ENCODE measurements at regions not wholly inside any gene's neighbourhood (a gene's known extent, or its start where the extent isn't known, plus 50 kb on each side); places are given as distances from the start of the nearest gene placed in this dataset.

GRCh38 chr13:90995614-90996013 lies 351.9 kb upstream of the MIR17HG start (continued):
- TF ChIP-seq ZNF512 (CRISPR knock-in tag; IDR thresholded peaks at IDR 0.05; ENCODE audit: borderline replicate concordance) = no peak
- no peak for TF ChIP-seq IRF1 (CRISPR knock-in tag; IDR thresholded peaks at IDR 0.05)
- no peak for TF ChIP-seq JAZF1 (CRISPR knock-in tag; IDR thresholded peaks at IDR 0.05)

- no peaks in the 10 kb centered on the region for H3K9me3 Mint-ChIP-seq
- ATAC-seq (no peak), DNase-seq (ENCODE audit: low spot score) (no peak)
- CTCF ChIA-PET = interaction anchor here (0.7 kb wide), 1 partner anchor 8 kb away, joined by 3 read pairs; no protein-coding TSS in a partner anchor
- no peaks in the 10 kb centered on the region for H3K4me1 Mint-ChIP-seq
- POLR2A ChIA-PET = no interaction called here
- H3K27ac Mint-ChIP-seq = no peak overlapping the region
- no peak overlapping the region for H3K4me3 Mint-ChIP-seq
- H3K27me3 Mint-ChIP-seq (ENCODE audit: low read depth) = no peaks in the 10 kb centered on the region
- TF ChIP-seq ATF1 (CRISPR knock-in tag; IDR thresholded peaks at IDR 0.05) (no peak), STAT6 (CRISPR knock-in tag; conservative IDR thresholded peaks at IDR 0.05; ENCODE audit: low read depth) (no peak), RORB (CRISPR knock-in tag; IDR thresholded peaks at IDR 0.05) (no peak), CDX4 (CRISPR knock-in tag; IDR thresholded peaks at IDR 0.05; ENCODE audit: borderline replicate concordance) (no peak), FOXJ3 (CRISPR knock-in tag; IDR thresholded peaks at IDR 0.05; ENCODE audit: borderline replicate concordance) (no peak), ARID4B (CRISPR knock-in tag; IDR thresholded peaks at IDR 0.05; ENCODE audit: borderline replicate concordance) (no peak), MYBL2 (CRISPR knock-in tag; IDR thresholded peaks at IDR 0.05) (no peak), FOXP1 (CRISPR knock-in tag; IDR thresholded peaks at IDR 0.05; ENCODE audit: borderline replicate concordance) (no peak), FOXP4 (CRISPR knock-in tag; IDR thresholded peaks at IDR 0.05) (no peak), GTF2I (CRISPR knock-in tag; conservative IDR thresholded peaks at IDR 0.05) (no peak), NR2C2 (CRISPR knock-in tag; IDR thresholded peaks at IDR 0.05) (no peak), AFF4 (CRISPR knock-in tag; IDR thresholded peaks at IDR 0.05; ENCODE audit: borderline replicate concordance) (no peak), ELF4 (CRISPR knock-in tag; IDR thresholded peaks at IDR 0.05; ENCODE audit: low read depth) (no peak), GRHL2 (CRISPR knock-in tag; IDR thresholded peaks at IDR 0.05; ENCODE audit: insufficient replicate concordance, severe bottlenecking) (no peak), CREB1 (CRISPR knock-in tag; IDR thresholded peaks at IDR 0.05) (no peak)
- H3K36me3 Mint-ChIP-seq = no peaks in the 10 kb centered on the region
These were observed 349.5 kb upstream of the MIR17HG start for GRCh38 chr13:90997951-90998350.
